AG10803 (cell line): ENCODE measurements at regions not wholly inside any gene's neighbourhood (a gene's known extent, or its start where the extent isn't known, plus 50 kb on each side); places are given as distances from the start of the nearest gene placed in this dataset.

ENCODE experiments used
- DNase-seq: peaks from one replicate; pipeline ENCODE4 v3.0.0; 2010; ENCODE audit warnings: low read depth
- H3K4me3 ChIP-seq: 2 replicates; pipeline ENCODE4 v1.5.1; 2011; ENCODE audit warnings: mild to moderate bottlenecking, low read length, control low read depth
- TF ChIP-seq, protein P1 (sequence below): conservative IDR thresholded peaks from 2 replicates; pipeline ENCODE4 v1.5.1; 2011; ENCODE audit warnings: mild to moderate bottlenecking, low read length, control low read depth, inconsistent platforms

DNA sequence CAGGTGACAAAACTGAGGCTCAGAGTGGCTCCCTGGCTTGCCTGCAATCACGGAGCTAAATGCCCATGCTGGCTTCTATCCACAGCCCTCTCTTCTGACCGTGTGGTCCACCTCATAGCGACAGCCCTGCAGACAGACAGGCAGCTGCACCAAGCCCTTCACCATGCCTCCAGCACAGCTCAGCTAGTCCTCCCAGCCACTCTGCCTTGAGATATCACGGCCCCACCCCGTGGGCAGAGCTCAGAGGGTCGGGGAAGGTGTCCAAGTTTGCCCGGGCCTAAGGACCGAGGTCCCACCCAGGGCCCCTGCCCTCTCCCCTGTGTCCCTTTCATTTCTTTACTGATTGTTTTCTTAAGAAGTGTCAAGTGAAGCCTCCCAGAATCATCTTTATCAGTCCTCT, 128.2 kb upstream of the GLI2 start:
- DNase-seq = no peak
- H3K4me3 ChIP-seq = no peak overlapping the region
- TF ChIP-seq, protein P1, sequence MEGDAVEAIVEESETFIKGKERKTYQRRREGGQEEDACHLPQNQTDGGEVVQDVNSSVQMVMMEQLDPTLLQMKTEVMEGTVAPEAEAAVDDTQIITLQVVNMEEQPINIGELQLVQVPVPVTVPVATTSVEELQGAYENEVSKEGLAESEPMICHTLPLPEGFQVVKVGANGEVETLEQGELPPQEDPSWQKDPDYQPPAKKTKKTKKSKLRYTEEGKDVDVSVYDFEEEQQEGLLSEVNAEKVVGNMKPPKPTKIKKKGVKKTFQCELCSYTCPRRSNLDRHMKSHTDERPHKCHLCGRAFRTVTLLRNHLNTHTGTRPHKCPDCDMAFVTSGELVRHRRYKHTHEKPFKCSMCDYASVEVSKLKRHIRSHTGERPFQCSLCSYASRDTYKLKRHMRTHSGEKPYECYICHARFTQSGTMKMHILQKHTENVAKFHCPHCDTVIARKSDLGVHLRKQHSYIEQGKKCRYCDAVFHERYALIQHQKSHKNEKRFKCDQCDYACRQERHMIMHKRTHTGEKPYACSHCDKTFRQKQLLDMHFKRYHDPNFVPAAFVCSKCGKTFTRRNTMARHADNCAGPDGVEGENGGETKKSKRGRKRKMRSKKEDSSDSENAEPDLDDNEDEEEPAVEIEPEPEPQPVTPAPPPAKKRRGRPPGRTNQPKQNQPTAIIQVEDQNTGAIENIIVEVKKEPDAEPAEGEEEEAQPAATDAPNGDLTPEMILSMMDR = no peak

DNA sequence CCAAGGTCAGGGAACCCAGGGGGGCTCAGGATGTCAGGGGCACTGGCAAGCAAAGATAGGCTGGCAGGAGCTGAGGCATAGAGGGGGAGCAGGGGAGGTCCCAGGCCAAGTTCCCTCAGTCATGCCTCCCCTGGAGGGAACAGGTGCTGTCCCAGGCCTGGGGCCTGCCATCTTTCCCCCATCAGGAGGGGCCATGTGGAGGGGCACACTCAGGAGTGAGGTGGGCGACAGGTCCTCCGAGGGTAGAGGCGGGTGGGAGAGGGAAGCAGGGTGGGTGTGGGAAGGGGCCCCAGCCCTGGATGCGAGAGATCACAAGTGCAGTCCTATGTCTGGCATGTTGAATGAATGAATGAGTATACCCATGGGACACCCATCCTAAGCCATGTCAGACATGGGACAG, 127.7 kb upstream of the GLI2 start:
- DNase-seq = no peak
- no peak overlapping the region for H3K4me3 ChIP-seq
- TF ChIP-seq, protein P1 = no peak

DNA sequence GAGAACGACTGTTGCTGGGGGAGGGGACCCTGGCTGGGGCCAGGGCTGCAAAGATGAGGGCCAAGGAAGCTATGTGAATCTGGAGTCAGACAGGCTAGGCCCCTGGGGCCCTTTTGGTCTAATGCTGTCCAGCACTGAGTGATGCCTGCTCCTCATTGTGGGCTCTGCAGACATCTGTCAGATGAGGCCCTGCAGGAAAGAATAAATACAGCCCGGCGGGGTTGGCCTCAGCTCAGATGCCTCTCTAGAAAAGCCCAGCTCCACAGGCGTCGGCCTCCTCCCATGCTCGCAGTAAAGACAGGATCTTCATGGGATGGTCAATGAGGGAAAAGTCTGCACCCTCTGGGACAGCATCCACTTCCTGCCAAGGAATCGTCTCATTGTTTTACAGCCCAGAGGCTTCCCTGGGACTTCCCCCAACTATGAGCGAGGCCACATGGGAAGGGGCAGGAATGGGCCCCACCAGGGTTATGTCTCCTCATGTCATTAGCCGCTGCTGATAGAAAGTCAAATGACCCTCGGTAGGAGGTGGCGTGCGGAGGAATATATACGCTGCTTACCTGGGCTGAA, 125.8 kb upstream of the GLI2 start:
- DNase-seq = no peak
- TF ChIP-seq, protein P1 = no peak
- no peak overlapping the region for H3K4me3 ChIP-seq

DNA sequence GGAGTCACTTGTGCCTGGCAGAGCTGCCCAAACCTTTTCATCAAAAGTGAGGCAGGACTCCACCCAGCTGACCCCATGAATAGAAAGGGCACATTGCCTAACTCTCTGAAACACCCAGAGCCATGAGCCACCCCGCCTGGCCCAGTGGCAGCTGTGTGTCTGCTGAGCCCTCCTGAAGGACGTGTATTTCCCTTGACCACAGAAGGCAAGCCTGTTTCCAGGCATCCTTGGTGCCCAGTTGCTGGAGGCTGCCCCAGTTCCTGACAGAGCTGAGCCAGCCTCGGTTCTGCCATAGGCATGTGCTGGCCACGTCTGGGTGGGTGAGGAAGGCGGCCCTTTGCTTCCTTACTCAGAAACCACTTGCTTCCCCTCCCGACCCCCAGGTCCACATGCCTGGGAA, 124.7 kb upstream of the GLI2 start:
- TF ChIP-seq, protein P1 = no peak
- no peak overlapping the region for H3K4me3 ChIP-seq
- no peak for DNase-seq

DNA sequence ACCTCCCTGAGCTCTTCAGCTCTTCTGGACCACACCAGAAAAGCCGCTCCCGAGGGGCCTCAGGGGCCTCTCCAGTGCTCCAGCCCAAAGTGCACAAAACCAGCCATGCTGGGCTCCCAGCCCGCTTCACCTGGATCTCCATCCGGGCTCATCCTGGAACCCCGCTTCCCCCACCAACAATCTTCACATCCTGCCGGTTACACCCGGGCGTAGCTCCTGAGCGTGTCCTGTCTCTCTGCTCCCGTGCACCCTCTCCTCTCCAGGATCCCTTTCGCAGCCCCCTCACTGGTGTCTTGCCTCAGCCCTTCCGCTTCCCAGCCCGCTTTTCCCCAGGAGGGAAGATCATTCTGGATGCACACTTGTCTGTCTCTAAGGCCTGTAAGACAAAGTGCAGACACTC, 123.7 kb upstream of the GLI2 start:
- H3K4me3 ChIP-seq = no peak overlapping the region
- TF ChIP-seq, protein P1 = no peak
- DNase-seq = no peak

DNA sequence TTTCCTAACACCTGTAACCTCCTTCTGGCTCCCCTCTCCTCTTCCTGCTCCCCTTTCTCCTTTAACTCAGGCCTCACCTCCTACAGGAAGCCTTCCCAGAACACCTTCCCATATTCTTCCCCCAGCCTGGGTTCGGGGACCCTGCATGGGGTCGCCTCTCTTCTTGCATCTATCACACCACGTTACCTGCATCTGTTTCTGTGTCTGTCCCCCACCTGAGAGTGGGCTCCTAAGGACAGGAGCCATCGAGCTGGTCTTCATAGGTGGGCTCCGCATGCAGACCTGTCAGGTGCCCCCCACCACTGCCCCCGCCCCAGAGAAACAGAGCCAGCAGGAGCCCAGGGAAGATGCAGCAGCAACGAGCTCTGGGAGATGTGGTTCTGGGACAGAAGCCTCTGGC, 123.2 kb upstream of the GLI2 start:
- H3K4me3 ChIP-seq = no peak overlapping the region
- TF ChIP-seq, protein P1 = no peak
- DNase-seq = no peak

DNA sequence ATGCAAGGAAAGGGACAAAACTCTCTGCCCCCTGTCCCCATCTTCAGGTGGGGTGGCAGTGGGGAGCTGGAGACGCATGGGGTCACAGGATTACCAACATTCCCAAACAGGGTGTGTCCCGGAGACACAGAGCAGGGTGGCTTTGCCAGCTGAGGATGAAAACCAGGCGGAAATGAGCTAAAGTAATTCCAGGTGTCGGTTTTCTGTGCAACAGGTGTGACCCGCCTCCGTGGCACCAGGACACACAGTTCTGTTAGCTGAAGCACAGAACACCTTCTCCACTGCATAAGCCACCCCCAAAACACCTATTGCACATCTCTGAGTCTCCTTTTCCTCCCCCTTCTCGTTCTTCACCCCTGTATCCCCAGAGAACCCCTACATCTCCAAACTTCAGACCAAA, 122.7 kb upstream of the GLI2 start:
- DNase-seq = no peak

More for the DNA sequence above, 122.7 kb upstream of the GLI2 start:
- H3K4me3 ChIP-seq = no peak overlapping the region
- TF ChIP-seq, protein P1 = no peak
